Liver (tissue), 8 donors: ENCODE measurements at regions not wholly inside any gene's neighbourhood (a gene's known extent, or its start where the extent isn't known, plus 50 kb on each side); places are given as distances from the start of the nearest gene placed in this dataset.

Source experiments
- DNase-seq: peaks from one replicate; pipeline ENCODE4 v3.0.0-alpha.2; 2017; ENCODE audit warnings: low spot score
- H3K27ac ChIP-seq, 2 donors: one replicate each; pipeline ENCODE4 v1.7.0; 2013; ENCODE audit warnings: inconsistent platforms in 2 of 2, low read length in 2 of 2, control low read depth in 1 of 2, low read depth in 1 of 2, mild to moderate bottlenecking in 1 of 2
- H3K27me3 ChIP-seq, 4 donors: one replicate each; pipeline versions ENCODE4 v1.6.1 to v1.7.0; 2013; ENCODE audit warnings: low read length in 3 of 4, inconsistent platforms in 1 of 4, mild to moderate bottlenecking in 1 of 4, moderate library complexity in 1 of 4; ENCODE audit not compliant: control insufficient read depth in 4 of 4, insufficient read depth in 4 of 4
- H3K36me3 ChIP-seq, 4 donors: one replicate each; pipeline versions ENCODE4 v1.6.1 to v1.7.0; 2013; ENCODE audit warnings: low read length in 3 of 4, mild to moderate bottlenecking in 3 of 4, low read depth in 1 of 4, moderate library complexity in 1 of 4; ENCODE audit not compliant: control insufficient read depth in 4 of 4, insufficient read depth in 3 of 4
- H3K4me1 ChIP-seq, 4 donors: one replicate each; pipeline versions ENCODE4 v1.6.1 to v1.7.0; 2013; ENCODE audit warnings: low read length in 3 of 4, mild to moderate bottlenecking in 3 of 4, moderate library complexity in 1 of 4; ENCODE audit not compliant: control insufficient read depth in 4 of 4, insufficient read depth in 4 of 4
- H3K4me3 ChIP-seq, 3 donors: one replicate each; pipeline versions ENCODE4 v1.6.1 to v1.7.0; 2013; ENCODE audit warnings: low read length in 3 of 3, control low read depth in 1 of 3, low read depth in 1 of 3, mild to moderate bottlenecking in 1 of 3
- H3K9ac ChIP-seq, 2 donors: one replicate each; pipeline ENCODE4 v1.7.0; 2013; ENCODE audit warnings: low read length in 2 of 2, mild to moderate bottlenecking in 2 of 2, moderate library complexity in 2 of 2, control low read depth in 1 of 2, low read depth in 1 of 2
- H3K9me3 ChIP-seq, 4 donors: one replicate each; pipeline versions ENCODE4 v1.6.1 to v1.7.0; 2013; ENCODE audit warnings: low read length in 3 of 4; ENCODE audit not compliant: control insufficient read depth in 4 of 4
- EGR1 ChIP-seq, 2 donors: IDR thresholded peaks; 2 replicates each; pipeline ENCODE4 v1.6.1; 2016 to 2018; ENCODE audit warnings: antibody characterized with exemption in 2 of 2, low read depth in 2 of 2
- FOXA1 ChIP-seq: IDR thresholded peaks from 2 replicates; pipeline ENCODE4 v1.6.1; 2016; ENCODE audit warnings: antibody characterized with exemption
- FOXA2 ChIP-seq: IDR thresholded peaks from 2 replicates; pipeline ENCODE4 v1.6.1; 2016; ENCODE audit warnings: antibody characterized with exemption
- GABPA ChIP-seq, 2 donors: IDR thresholded peaks in 1 of 2; conservative IDR thresholded peaks in 1 of 2; 2 replicates each; pipeline ENCODE4 v1.6.1; 2016; ENCODE audit warnings: antibody characterized with exemption in 2 of 2, mild to moderate bottlenecking in 1 of 2, moderate library complexity in 1 of 2
- HNF4A ChIP-seq, 2 donors: conservative IDR thresholded peaks; 2 replicates each; pipeline ENCODE4 v1.6.1; 2016; ENCODE audit warnings: antibody characterized with exemption in 2 of 2, mild to moderate bottlenecking in 2 of 2
- HNF4G ChIP-seq: IDR thresholded peaks from 2 replicates; pipeline ENCODE4 v1.6.1; 2016; ENCODE audit warnings: antibody characterized with exemption
- NR2F2 ChIP-seq: IDR thresholded peaks from 2 replicates; pipeline ENCODE4 v1.6.1; 2016; ENCODE audit warnings: antibody characterized with exemption
- RAD21 ChIP-seq, 2 donors: IDR thresholded peaks; 2 replicates each; pipeline ENCODE4 v1.6.1; 2016; ENCODE audit warnings: antibody characterized with exemption in 2 of 2, mild to moderate bottlenecking in 2 of 2
- RXRA ChIP-seq, 2 donors: IDR thresholded peaks; 2 replicates each; pipeline ENCODE4 v1.6.1; 2017 to 2018; ENCODE audit warnings: antibody characterized with exemption in 2 of 2, mild to moderate bottlenecking in 1 of 2
- SP1 ChIP-seq: IDR thresholded peaks from 2 replicates; pipeline ENCODE4 v1.6.1; 2018; ENCODE audit warnings: antibody characterized with exemption, mild to moderate bottlenecking
- TAF1 ChIP-seq: conservative IDR thresholded peaks from 2 replicates; pipeline ENCODE4 v1.6.1; 2016; ENCODE audit warnings: antibody characterized with exemption, mild to moderate bottlenecking
- YY1 ChIP-seq: IDR thresholded peaks from 2 replicates; pipeline ENCODE4 v1.6.1; 2016; ENCODE audit warnings: antibody characterized with exemption, mild to moderate bottlenecking
- WGBS: extraction: QIAGEN DNeasy Blood & Tissue Kit; methylation state at CpG from one replicate; pipeline ENCODE4 v1.1.7; 2013; 5-methylcytosine and 5-hydroxymethylcytosine counted together
- TF ChIP-seq, protein P1 (sequence below): IDR thresholded peaks from 2 replicates; pipeline ENCODE4 v1.6.1; 2016; ENCODE audit warnings: antibody characterized with exemption, mild to moderate bottlenecking
- TF ChIP-seq, protein P2 (sequence below): fragments of 150-350 bp; IDR thresholded peaks from 2 replicates; pipeline ENCODE4 v1.5.1; 2017; ENCODE audit warnings: improper control_type of control experiment, low read depth, low read length; ENCODE audit not compliant: missing input control
- TF ChIP-seq, protein P3 (sequence below): IDR thresholded peaks from 2 replicates; pipeline ENCODE4 v1.6.1; 2016; ENCODE audit warnings: antibody characterized with exemption
- donor health status: healthy.
- donor health status: healthy.
- donor health status: healthy.
- donor health status: healthy.
- donor health status: healthy.

- Histone ChIP-seq H3K4me1 (no peaks in the 10 kb centered on the region), H3K27me3 (peaks cover 0 to 2% (median 0%) of the 10 kb centered on the region in 4 donors)
- DNase-seq, result no peak
These were observed 261.0 kb downstream of the WDR11 start for GRCh38 chr10:121112136-121112535.

DNA sequence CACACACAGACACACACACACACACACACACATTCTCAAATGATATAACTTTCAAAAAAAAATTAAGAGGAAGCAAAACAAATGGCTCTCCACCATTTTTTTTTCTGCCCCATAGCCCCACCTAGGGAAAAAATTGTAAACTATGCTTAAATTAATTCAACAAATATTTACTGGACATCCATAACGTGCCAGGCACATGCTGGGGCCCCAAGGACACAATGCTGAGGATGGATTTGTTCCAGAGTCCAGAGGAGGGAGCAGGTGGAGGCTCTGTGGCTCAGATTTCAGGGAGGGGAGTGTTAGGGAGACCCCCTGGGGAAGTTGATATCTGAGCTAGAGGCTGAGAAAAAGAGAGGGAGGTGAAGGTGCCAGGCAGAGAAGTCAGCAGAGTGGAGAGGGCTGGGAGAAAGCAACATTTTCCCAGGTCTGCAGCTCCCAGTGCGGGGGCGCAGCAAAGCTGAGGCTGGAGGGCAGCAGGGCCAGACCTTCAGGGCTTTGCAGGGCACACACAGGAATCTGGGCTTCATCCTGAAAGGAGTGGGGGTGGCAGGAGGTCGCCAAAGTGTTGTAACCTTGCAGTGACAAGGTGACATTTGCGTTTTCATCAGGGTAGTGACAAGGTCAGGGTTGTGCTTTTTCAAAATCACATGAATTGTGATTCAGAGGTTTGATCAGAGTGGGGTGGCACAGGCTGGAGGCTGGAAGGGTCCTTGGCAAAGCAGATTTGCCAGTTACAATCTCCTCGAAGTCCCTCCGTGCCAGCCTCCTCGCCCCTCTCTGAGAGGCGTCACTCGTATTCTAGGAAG lies 261.6 kb downstream of the WDR11 start:
- no peak overlapping the region for H3K9ac ChIP-seq
- H3K4me3 ChIP-seq, result no peak overlapping the region
- H3K9me3 ChIP-seq, result peaks cover 0 to 9% (median 2%) of the 10 kb centered on the region in 4 donors
- H3K36me3 ChIP-seq, result no peaks in the 10 kb centered on the region
- WGBS, result 65% methylated on average over 10 of the region's 10 CpGs
- H3K27me3 ChIP-seq, result peaks cover 0 to 2% (median 0%) of the 10 kb centered on the region in 4 donors
- no peak for DNase-seq
- H3K27ac ChIP-seq, result no peak overlapping the region
- TF ChIP-seq HNF4A (conservative IDR thresholded peaks at IDR 0.05) (no peak), EGR1 (IDR thresholded peaks at IDR 0.05; ENCODE audit: low read depth in 2 of 2) (no peak), GABPA (IDR thresholded peaks at IDR 0.05 in 1 of 2, conservative IDR thresholded peaks at IDR 0.05 in 1 of 2) (no peak), RXRA (IDR thresholded peaks at IDR 0.05) (no peak)
- H3K4me1 ChIP-seq, result no peaks in the 10 kb centered on the region

More at GRCh38 chr10:121112136-121112535, 261.0 kb downstream of the WDR11 start:
- Histone ChIP-seq H3K27ac (no peak overlapping the region), H3K36me3 (no peaks in the 10 kb centered on the region), H3K9me3 (peaks cover 0 to 9% (median 2%) of the 10 kb centered on the region in 4 donors), H3K4me3 (no peak overlapping the region), H3K9ac (no peak overlapping the region)
- 84% methylated on average over 1 of the region's 1 CpG for WGBS
- TF ChIP-seq, protein P1, sequence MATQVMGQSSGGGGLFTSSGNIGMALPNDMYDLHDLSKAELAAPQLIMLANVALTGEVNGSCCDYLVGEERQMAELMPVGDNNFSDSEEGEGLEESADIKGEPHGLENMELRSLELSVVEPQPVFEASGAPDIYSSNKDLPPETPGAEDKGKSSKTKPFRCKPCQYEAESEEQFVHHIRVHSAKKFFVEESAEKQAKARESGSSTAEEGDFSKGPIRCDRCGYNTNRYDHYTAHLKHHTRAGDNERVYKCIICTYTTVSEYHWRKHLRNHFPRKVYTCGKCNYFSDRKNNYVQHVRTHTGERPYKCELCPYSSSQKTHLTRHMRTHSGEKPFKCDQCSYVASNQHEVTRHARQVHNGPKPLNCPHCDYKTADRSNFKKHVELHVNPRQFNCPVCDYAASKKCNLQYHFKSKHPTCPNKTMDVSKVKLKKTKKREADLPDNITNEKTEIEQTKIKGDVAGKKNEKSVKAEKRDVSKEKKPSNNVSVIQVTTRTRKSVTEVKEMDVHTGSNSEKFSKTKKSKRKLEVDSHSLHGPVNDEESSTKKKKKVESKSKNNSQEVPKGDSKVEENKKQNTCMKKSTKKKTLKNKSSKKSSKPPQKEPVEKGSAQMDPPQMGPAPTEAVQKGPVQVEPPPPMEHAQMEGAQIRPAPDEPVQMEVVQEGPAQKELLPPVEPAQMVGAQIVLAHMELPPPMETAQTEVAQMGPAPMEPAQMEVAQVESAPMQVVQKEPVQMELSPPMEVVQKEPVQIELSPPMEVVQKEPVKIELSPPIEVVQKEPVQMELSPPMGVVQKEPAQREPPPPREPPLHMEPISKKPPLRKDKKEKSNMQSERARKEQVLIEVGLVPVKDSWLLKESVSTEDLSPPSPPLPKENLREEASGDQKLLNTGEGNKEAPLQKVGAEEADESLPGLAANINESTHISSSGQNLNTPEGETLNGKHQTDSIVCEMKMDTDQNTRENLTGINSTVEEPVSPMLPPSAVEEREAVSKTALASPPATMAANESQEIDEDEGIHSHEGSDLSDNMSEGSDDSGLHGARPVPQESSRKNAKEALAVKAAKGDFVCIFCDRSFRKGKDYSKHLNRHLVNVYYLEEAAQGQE, result no peak
- TF ChIP-seq GABPA (IDR thresholded peaks at IDR 0.05 in 1 of 2, conservative IDR thresholded peaks at IDR 0.05 in 1 of 2), result no peak
- TF ChIP-seq HNF4G, result no peak
- TF ChIP-seq RXRA (IDR thresholded peaks at IDR 0.05), result no peak

DNA sequence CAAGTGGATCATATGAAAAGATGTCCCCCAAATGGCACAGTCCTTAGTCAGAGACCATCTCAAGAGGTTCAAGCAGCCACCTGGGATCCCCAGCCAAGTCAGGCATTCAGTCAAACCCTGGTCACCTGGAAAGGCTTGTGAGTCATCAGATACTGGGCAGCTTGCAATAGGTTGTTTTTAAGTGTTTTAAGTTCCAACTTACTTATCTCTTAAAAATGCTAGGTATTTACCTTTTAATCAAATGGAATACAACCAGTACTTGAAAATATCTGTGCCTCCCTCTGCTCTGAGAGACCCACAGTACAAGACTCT lies 262.2 kb downstream of the WDR11 start:
- no peak overlapping the region for H3K27ac ChIP-seq
- peaks cover 0 to 9% (median 2%) of the 10 kb centered on the region in 4 donors for H3K9me3 ChIP-seq
- no peak for TF ChIP-seq FOXA1
- TF ChIP-seq NR2F2, result no peak
- TF ChIP-seq, protein P2, sequence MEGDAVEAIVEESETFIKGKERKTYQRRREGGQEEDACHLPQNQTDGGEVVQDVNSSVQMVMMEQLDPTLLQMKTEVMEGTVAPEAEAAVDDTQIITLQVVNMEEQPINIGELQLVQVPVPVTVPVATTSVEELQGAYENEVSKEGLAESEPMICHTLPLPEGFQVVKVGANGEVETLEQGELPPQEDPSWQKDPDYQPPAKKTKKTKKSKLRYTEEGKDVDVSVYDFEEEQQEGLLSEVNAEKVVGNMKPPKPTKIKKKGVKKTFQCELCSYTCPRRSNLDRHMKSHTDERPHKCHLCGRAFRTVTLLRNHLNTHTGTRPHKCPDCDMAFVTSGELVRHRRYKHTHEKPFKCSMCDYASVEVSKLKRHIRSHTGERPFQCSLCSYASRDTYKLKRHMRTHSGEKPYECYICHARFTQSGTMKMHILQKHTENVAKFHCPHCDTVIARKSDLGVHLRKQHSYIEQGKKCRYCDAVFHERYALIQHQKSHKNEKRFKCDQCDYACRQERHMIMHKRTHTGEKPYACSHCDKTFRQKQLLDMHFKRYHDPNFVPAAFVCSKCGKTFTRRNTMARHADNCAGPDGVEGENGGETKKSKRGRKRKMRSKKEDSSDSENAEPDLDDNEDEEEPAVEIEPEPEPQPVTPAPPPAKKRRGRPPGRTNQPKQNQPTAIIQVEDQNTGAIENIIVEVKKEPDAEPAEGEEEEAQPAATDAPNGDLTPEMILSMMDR, result no peak
- TF ChIP-seq RAD21 (IDR thresholded peaks at IDR 0.05), result no peak
- TF ChIP-seq HNF4G, result no peak
- TF ChIP-seq FOXA2, result no peak
- TF ChIP-seq, protein P3, sequence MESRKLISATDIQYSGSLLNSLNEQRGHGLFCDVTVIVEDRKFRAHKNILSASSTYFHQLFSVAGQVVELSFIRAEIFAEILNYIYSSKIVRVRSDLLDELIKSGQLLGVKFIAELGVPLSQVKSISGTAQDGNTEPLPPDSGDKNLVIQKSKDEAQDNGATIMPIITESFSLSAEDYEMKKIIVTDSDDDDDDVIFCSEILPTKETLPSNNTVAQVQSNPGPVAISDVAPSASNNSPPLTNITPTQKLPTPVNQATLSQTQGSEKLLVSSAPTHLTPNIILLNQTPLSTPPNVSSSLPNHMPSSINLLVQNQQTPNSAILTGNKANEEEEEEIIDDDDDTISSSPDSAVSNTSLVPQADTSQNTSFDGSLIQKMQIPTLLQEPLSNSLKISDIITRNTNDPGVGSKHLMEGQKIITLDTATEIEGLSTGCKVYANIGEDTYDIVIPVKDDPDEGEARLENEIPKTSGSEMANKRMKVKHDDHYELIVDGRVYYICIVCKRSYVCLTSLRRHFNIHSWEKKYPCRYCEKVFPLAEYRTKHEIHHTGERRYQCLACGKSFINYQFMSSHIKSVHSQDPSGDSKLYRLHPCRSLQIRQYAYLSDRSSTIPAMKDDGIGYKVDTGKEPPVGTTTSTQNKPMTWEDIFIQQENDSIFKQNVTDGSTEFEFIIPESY, result no peak
- TF ChIP-seq YY1, result no peak
- no peak for TF ChIP-seq TAF1
- no peak for TF ChIP-seq EGR1 (IDR thresholded peaks at IDR 0.05; ENCODE audit: low read depth in 2 of 2)
- no peak for TF ChIP-seq RXRA (IDR thresholded peaks at IDR 0.05)
- TF ChIP-seq, protein P1, result no peak
- TF ChIP-seq SP1, result no peak
- DNase-seq, result no peak
- no peaks in the 10 kb centered on the region for H3K36me3 ChIP-seq
- no peaks in the 10 kb centered on the region for H3K4me1 ChIP-seq
- no peak overlapping the region for H3K4me3 ChIP-seq
- no peak overlapping the region for H3K9ac ChIP-seq
- peaks cover 0 to 2% (median 0%) of the 10 kb centered on the region in 4 donors for H3K27me3 ChIP-seq
